Sigmoid colon (tissue), 4 donors: ENCODE measurements at regions not wholly inside any gene's neighbourhood (a gene's known extent, or its start where the extent isn't known, plus 50 kb on each side); places are given as distances from the start of the nearest gene placed in this dataset.
"Not testable (repeated sequence)": the region's sequence is repeated elsewhere in the genome, so short reads cannot be mapped to it uniquely, and the experiment has no call there.

ENCODE experiments used
- CTCF ChIP-seq, 4 experiments: fragments of 450-650 bp in 3 of 4; fragments of 200-600 bp in 1 of 4; IDR thresholded peaks; one replicate each; pipeline ENCODE4 v1.5.1; 2016 to 2019; ENCODE audit warnings: antibody characterized with exemption in 4 of 4, mild to moderate bottlenecking in 3 of 4, moderate library complexity in 2 of 4
- EP300 ChIP-seq, 4 donors: sonication (generic); formaldehyde crosslinking; IDR thresholded peaks; one replicate each; pipeline ENCODE4 v1.6.1; 2017; ENCODE audit warnings: antibody characterized with exemption in 4 of 4
- POLR2AphosphoS5 ChIP-seq, 4 donors: sonication (generic); formaldehyde crosslinking; IDR thresholded peaks; one replicate each; pipeline ENCODE4 v1.6.1; 2017; ENCODE audit warnings: antibody characterized with exemption in 4 of 4

GRCh38 chr7:150033711-150034110 is 159.9 kb downstream of the ATP6V0E2 start:
- TF ChIP-seq EP300, CTCF, POLR2AphosphoS5 (IDR thresholded peaks at IDR 0.05): not testable (repeated sequence)
